ENCODE measurements at regions not wholly inside any gene's neighbourhood (a gene's known extent, or its start where the extent isn't known, plus 50 kb on each side); places are given as distances from the start of the nearest gene placed in this dataset.
"Not testable (repeated sequence)": the region's sequence is repeated elsewhere in the genome, so short reads cannot be mapped to it uniquely, and the experiment has no call there.

GRCh38 chr16:29158785-29159184, 173.9 kb downstream of the LAT start:
- DNase-seq, result peak in 1 of 3 donors; percentile 50
- no peak for ATAC-seq
- Histone ChIP-seq H3K4me1 (ENCODE audit: low read depth) (no peaks in the 10 kb centered on the region), H3K4me3 (no peak overlapping the region), H3K36me3 (ENCODE audit: low read depth) (no peaks in the 10 kb centered on the region), H3K9me3 (no peaks in the 10 kb centered on the region)
- intact Hi-C loops (cut with DNase I, micrococcal nuclease), result no loop called here
- no peak for TF ChIP-seq CTCF (IDR thresholded peaks at IDR 0.05)

- H3K9me3 ChIP-seq; H3K36me3 ChIP-seq (ENCODE audit: low read depth); H3K4me3 ChIP-seq; H3K4me1 ChIP-seq (ENCODE audit: low read depth); ATAC-seq; intact Hi-C loops (cut with DNase I, micrococcal nuclease): not testable (repeated sequence)
- peak in 1 of 3 donors; percentile 40 for DNase-seq
These were observed 173.4 kb downstream of the LAT start for GRCh38 chr16:29158031-29158784.

- H3K36me3 ChIP-seq (ENCODE audit: low read depth); H3K4me1 ChIP-seq (ENCODE audit: low read depth); intact Hi-C loops (cut with DNase I, micrococcal nuclease); H3K9me3 ChIP-seq; H3K4me3 ChIP-seq: not testable (repeated sequence)
- DNase-seq (peak in 1 of 3 donors; percentile 38), ATAC-seq (peak; percentile 59)
These were observed 172.4 kb downstream of the LAT start for GRCh38 chr16:29157051-29157923.

GRCh38 chr16:29156511-29156910, 171.7 kb downstream of the LAT start:
- TF ChIP-seq CTCF (IDR thresholded peaks at IDR 0.05), result no peak
- intact Hi-C loops (cut with DNase I, micrococcal nuclease), result no loop called here
- H3K36me3 ChIP-seq (ENCODE audit: low read depth), result no peaks in the 10 kb centered on the region
- peak in 1 of 3 donors; percentile 39 for DNase-seq
- no peak for ATAC-seq
- no peaks in the 10 kb centered on the region for H3K4me1 ChIP-seq (ENCODE audit: low read depth)
- H3K4me3 ChIP-seq, result no peak overlapping the region
- no peaks in the 10 kb centered on the region for H3K9me3 ChIP-seq

GRCh38 chr16:29155866-29156200, 171.0 kb downstream of the LAT start:
- ATAC-seq; H3K36me3 ChIP-seq (ENCODE audit: low read depth); H3K4me3 ChIP-seq; H3K9me3 ChIP-seq; intact Hi-C loops (cut with DNase I, micrococcal nuclease); H3K4me1 ChIP-seq (ENCODE audit: low read depth): not testable (repeated sequence)
- DNase-seq, result peak in 1 of 3 donors; percentile 33

DNA sequence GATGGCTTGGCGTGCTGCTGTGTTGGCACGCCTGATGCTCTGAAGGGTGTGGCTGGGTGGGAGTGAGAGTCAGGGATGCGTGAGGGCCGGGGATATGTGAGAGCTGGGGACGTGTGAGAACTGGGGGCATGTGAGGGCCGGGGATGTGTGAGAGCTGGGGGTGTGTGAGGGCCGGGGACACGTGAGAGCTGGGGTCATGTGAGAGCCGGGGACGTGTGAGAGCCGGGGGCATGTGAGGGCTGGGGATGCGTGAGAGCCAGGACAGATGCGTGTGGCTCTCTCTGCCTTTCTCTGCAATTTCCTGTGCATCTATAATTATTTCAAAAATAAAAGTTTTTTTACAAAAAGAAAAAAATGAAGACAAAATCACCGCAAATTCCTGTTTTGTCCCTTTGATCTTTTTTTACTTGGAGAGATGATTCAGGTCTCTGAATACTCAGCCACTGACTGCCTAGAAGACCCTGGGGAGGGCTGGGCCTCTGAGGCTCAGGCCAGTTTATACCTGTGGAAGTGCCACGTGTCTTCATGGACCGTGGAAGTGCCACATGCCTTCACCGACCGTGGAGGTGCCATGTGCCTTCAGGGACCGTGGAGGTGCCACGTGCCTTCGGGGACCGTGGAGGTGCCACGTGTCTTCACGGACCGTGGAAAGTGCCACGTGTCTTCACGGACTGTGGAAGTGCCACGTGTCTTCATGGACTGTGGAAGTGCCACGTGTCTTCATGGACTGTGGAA, 170.4 kb downstream of the LAT start:
- DNase-seq, result peak in 1 of 3 donors; percentile 50
- H3K4me1 ChIP-seq (ENCODE audit: low read depth); intact Hi-C loops (cut with DNase I, micrococcal nuclease); H3K9me3 ChIP-seq; H3K36me3 ChIP-seq (ENCODE audit: low read depth); H3K4me3 ChIP-seq: not testable (repeated sequence)
- ATAC-seq, result peak; percentile 13

- intact Hi-C loops (cut with DNase I, micrococcal nuclease), result no loop called here
- Histone ChIP-seq H3K9me3 (no peaks in the 10 kb centered on the region), H3K36me3 (ENCODE audit: low read depth) (no peaks in the 10 kb centered on the region), H3K4me3 (no peak overlapping the region), H3K4me1 (ENCODE audit: low read depth) (no peaks in the 10 kb centered on the region)
- no peak for ATAC-seq
- peak in 1 of 3 donors; percentile 40 for DNase-seq
- TF ChIP-seq CTCF (IDR thresholded peaks at IDR 0.05), result no peak
These were observed 169.8 kb downstream of the LAT start for GRCh38 chr16:29154676-29155121.

All from mucosa of descending colon (tissue), 3 donors.